Psoas muscle (tissue), 7 donors: ENCODE measurements at regions not wholly inside any gene's neighbourhood (a gene's known extent, or its start where the extent isn't known, plus 50 kb on each side); places are given as distances from the start of the nearest gene placed in this dataset.

Experiments used
- ATAC-seq, 4 donors: fragments of 200-7000 bp; cut with Tn5 transposase; one replicate each; pipeline ENCODE4 v1.9.1; 2020; ENCODE audit warnings: moderate library complexity in 3 of 4, mild to moderate bottlenecking in 2 of 4
- DNase-seq, 2 donors: peaks; one replicate each; pipeline ENCODE4 v3.0.0-alpha.2; 2020
- H3K27ac ChIP-seq: fragments of 200-600 bp; one replicate; pipeline ENCODE4 v1.8.0; 2022
- H3K27me3 ChIP-seq, 3 donors: fragments of 200-600 bp in 1 of 3; one replicate each; pipeline versions ENCODE4 v1.6.1 to v1.8.0; 2013 to 2022; ENCODE audit warnings: low read length in 2 of 3, mild to moderate bottlenecking in 2 of 3, moderate library complexity in 1 of 3; ENCODE audit not compliant: insufficient read depth in 3 of 3
- H3K36me3 ChIP-seq, 2 donors: fragments of 200-600 bp in 1 of 2; one replicate each; pipeline versions ENCODE4 v1.6.1 to v1.8.0; 2013 to 2022; ENCODE audit warnings: low read depth in 1 of 2, mild to moderate bottlenecking in 1 of 2, moderate library complexity in 1 of 2; ENCODE audit not compliant: insufficient read depth in 1 of 2
- H3K4me1 ChIP-seq: fragments of 200-600 bp; one replicate; pipeline ENCODE4 v1.8.0; 2022
- H3K4me3 ChIP-seq: fragments of 200-600 bp; one replicate; pipeline ENCODE4 v1.8.0; 2022; ENCODE audit warnings: mild to moderate bottlenecking
- H3K9me3 ChIP-seq: fragments of 200-600 bp; one replicate; pipeline ENCODE4 v1.8.0; 2022
- WGBS, 3 donors: extraction: QIAGEN DNeasy Blood & Tissue Kit; methylation state at CpG; one replicate each; pipeline versions ENCODE4 v1.1.6 to v1.1.7; 2013; 5-methylcytosine and 5-hydroxymethylcytosine counted together
- intact Hi-C, 2 donors: fragments of 100-400 bp; cut with DNase I; formaldehyde crosslinking; loops; one replicate each; pipeline versions ENCODE4 v1.11.0 to v1.14.2; 2022
- TF ChIP-seq, protein P1 (sequence below): fragments of 200-600 bp; IDR thresholded peaks from one replicate; pipeline ENCODE4 v1.8.0; 2022; ENCODE audit warnings: antibody characterized with exemption
- donor health status: healthy with polysubstance abuse.
- donor health status: DM: no; HTN: no; CAD: no; lungs with moderate emphysema.
- donor health status: Bipolar disorder and iron deficiency.
- donor health status: healthy.
- donor health status: DM: yes; HTN: yes; CAD: no.
- donor health status: DM: no; HTN: no; CAD: no.
- donor health status: DM: yes; HTN: yes; CAD: no.

DNA sequence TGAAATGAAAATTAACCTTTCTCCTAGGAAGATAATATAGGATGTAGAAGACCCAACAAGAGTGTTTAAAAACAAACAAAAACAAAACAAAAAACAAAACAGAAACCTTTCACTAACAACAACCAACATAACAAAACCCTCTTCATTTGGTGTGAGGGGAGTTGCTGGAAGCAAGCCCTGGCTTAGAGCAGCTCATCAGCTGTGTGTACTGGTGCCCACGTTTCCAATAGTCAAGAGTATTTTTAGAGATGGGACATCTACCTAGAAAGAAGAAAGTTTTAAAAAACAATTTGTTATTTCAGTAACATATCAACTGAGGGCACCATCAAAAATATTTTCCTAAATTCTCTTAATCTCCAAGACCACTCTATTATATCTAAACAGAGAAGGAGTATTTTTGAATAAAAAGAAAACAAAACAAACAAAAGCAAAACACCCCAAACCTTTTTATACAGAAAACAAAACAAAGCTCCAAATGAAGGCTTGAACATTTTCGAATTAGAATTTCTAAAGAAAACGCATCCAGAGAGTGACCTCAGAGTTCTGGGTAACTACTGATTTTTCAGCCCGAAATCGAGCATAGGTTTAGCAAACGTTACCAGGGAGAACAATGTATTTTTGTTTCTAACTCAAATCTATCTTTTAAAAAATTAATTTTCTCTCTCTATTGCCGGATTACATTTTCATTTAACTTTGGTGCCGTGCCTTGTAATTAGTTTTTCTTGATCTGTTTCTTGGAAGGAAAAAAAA lies 134.6 kb downstream of the INSIG2 start:
- Histone ChIP-seq H3K4me1 (peaks cover 11% of the 10 kb centered on the region), H3K27me3 (peaks cover 7 to 80% (median 15%) of the 10 kb centered on the region in 3 donors), H3K27ac (peak overlapping the region; percentile 69), H3K4me3 (peak overlapping the region; percentile 69), H3K9me3 (no peaks in the 10 kb centered on the region), H3K36me3 (no peaks in the 10 kb centered on the region)
- no peak for DNase-seq
- TF ChIP-seq, protein P1, sequence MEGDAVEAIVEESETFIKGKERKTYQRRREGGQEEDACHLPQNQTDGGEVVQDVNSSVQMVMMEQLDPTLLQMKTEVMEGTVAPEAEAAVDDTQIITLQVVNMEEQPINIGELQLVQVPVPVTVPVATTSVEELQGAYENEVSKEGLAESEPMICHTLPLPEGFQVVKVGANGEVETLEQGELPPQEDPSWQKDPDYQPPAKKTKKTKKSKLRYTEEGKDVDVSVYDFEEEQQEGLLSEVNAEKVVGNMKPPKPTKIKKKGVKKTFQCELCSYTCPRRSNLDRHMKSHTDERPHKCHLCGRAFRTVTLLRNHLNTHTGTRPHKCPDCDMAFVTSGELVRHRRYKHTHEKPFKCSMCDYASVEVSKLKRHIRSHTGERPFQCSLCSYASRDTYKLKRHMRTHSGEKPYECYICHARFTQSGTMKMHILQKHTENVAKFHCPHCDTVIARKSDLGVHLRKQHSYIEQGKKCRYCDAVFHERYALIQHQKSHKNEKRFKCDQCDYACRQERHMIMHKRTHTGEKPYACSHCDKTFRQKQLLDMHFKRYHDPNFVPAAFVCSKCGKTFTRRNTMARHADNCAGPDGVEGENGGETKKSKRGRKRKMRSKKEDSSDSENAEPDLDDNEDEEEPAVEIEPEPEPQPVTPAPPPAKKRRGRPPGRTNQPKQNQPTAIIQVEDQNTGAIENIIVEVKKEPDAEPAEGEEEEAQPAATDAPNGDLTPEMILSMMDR = no peak
- intact Hi-C loops = loop anchor here (2.0 to 10.0 kb wide), 3 partner anchors 532 to 642 kb away; no protein-coding TSS in a partner anchor
- WGBS, 3 donors = 43 to 48% (median 47%) methylated on average over 8 of the region's 8 CpGs
- no peak for ATAC-seq

DNA sequence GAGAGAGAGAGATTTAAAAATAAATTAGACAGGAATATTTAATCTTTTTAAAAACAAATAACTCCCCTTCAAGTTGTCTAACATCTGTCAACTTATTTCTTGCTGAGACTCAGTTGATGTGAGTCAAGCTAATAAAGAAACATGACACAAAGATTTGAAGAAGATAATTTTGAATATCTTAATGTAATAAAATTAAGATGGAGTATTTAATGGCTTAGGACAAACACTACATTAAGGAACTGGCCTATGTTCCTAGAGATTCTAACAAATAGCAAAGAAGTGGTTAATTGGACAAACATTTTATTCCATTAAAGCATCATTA lies 134.0 kb downstream of the INSIG2 start:
- Histone ChIP-seq H3K9me3 (no peaks in the 10 kb centered on the region), H3K4me3 (no peak overlapping the region), H3K27ac (no peak overlapping the region), H3K36me3 (no peaks in the 10 kb centered on the region), H3K27me3 (peaks cover 7 to 78% (median 15%) of the 10 kb centered on the region in 3 donors), H3K4me1 (peaks cover 11% of the 10 kb centered on the region)
- no peak for ATAC-seq
- intact Hi-C loops = loop anchor here (2.0 to 10.0 kb wide), 3 partner anchors 533 to 643 kb away; no protein-coding TSS in a partner anchor
- TF ChIP-seq, protein P1 = no peak
- DNase-seq = no peak

DNA sequence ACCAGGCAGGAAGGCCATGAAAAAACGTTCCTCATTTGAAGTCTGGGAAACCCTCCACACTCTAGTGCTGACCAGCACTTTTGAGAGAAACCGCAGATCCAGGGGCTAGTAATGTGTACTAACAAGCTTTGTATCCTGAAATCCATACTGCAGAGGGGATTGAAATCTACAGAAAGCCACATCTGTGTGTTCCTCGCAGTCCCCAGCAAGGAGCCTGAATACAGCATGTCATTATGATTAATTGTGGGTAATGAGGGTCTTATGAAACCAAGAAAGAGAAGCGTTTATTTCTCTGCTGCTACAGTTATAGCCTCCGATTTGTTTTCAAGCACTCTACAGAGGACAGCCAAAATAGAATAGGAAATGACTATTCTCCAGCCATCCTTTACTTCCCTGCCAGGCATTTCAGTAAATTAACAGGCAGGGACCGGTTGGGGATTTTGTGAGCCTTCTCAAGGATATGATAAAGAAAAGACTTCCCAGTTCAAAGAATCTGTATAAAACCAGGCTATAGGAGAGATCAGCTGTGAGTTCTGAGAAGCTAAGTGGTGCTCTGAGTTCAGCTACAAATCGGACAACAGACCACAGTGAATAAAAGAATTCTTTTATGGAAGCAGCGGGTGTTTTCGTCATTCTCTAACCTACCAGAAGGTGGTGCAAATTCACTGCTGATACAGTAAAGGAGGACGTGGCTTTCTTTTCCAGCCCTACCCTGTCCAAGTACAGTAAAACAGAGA lies 133.4 kb downstream of the INSIG2 start:
- WGBS, 3 donors = 23 to 29% (median 28%) methylated on average over 10 of the region's 10 CpGs
- Histone ChIP-seq H3K27me3 (peaks cover 7 to 74% (median 13%) of the 10 kb centered on the region in 3 donors), H3K4me1 (peaks cover 11% of the 10 kb centered on the region), H3K36me3 (no peaks in the 10 kb centered on the region), H3K9me3 (no peaks in the 10 kb centered on the region), H3K27ac (no peak overlapping the region), H3K4me3 (no peak overlapping the region)
- TF ChIP-seq, protein P1 = peak; percentile 68
- no peak for DNase-seq
- intact Hi-C loops = loop anchor here (2.0 to 10.0 kb wide), 3 partner anchors 533 to 643 kb away; no protein-coding TSS in a partner anchor
- ATAC-seq = peak; percentile 63 to 85 (median 83)

DNA sequence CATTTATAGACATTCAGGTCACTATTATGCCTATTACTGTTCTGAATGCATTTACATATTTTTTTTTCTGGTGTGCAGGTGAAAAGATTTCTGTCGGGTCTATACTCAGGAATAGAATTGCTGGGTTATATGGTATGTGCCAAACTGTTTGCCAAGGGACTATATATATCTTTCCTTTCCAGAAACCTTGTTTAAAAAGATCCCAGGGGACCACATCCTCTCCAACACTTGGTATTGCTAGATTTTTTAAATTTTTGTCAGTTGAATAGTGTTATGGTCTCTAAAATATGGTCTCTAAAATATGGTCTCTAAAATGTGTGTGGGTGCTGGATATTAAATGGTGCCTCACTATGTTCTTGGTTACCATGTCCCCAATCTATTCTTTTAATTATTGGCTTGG lies 131.3 kb downstream of the INSIG2 start:
- no peak for ATAC-seq
- 40 to 47% (median 43%) methylated on average over 1 of the region's 1 CpG for WGBS, 3 donors

More for the DNA sequence above, 131.3 kb downstream of the INSIG2 start:
- Histone ChIP-seq H3K4me1 (peaks cover 11% of the 10 kb centered on the region), H3K27me3 (peaks cover 7 to 62% (median 10%) of the 10 kb centered on the region in 3 donors), H3K36me3 (no peaks in the 10 kb centered on the region), H3K4me3 (no peak overlapping the region), H3K27ac (no peak overlapping the region), H3K9me3 (peaks cover 5% of the 10 kb centered on the region)
- TF ChIP-seq, protein P1 = no peak
- intact Hi-C loops = loop anchor here (5.0 to 10.0 kb wide), 3 partner anchors 535 to 633 kb away; no protein-coding TSS in a partner anchor
- no peak for DNase-seq
